Hindlimb muscle (tissue), 1 donor: ENCODE measurements at regions not wholly inside any gene's neighbourhood (a gene's known extent, or its start where the extent isn't known, plus 50 kb on each side); places are given as distances from the start of the nearest gene placed in this dataset.

ENCODE experiments used
- DNase-seq: peaks from one replicate; pipeline ENCODE4 v3.0.0-alpha.2; 2013

GRCh38 chr7:98463837-98464557, 63.1 kb upstream of the BAIAP2L1 start:
- no peak for DNase-seq

DNA sequence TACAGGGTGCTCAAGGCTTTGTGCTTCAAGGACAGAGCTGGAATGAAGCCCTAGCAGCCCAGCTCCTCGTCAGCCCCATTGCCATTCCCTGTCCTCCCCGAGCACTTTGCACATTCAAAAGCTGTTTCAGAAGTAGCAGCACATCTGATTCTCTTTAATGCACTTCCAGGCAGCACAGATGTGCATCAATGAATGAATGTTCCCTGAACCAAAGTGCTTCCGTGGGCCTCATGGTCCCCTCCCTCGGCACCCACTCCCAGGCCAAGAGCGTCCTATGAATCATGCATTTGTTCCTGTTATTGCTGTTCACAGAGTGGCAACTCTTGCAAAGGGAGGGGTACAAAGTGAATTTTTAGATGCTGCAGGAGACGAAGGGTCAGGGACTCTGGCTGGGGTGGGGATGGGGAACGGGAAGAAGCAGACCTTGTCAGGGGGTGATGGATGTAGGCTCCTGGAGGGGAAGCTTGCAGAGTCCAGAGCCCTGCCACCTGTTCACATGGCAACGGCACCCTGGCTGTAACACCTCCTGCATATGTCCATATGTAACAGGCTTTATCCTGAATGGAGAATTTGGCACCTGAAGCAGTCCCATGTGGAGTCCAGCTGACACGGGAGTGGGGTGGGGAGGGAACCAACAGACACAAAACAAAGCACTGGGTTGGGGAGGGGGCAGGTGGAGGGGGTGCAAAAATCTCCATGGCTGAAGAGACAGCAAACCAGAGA, 62.2 kb upstream of the BAIAP2L1 start:
- DNase-seq: no peak

- no peak for DNase-seq
Measured at GRCh38 chr7:98460902-98461301, 60.0 kb upstream of the BAIAP2L1 start.

- no peak for DNase-seq
Measured at GRCh38 chr7:98459529-98459928, 58.6 kb upstream of the BAIAP2L1 start.

DNA sequence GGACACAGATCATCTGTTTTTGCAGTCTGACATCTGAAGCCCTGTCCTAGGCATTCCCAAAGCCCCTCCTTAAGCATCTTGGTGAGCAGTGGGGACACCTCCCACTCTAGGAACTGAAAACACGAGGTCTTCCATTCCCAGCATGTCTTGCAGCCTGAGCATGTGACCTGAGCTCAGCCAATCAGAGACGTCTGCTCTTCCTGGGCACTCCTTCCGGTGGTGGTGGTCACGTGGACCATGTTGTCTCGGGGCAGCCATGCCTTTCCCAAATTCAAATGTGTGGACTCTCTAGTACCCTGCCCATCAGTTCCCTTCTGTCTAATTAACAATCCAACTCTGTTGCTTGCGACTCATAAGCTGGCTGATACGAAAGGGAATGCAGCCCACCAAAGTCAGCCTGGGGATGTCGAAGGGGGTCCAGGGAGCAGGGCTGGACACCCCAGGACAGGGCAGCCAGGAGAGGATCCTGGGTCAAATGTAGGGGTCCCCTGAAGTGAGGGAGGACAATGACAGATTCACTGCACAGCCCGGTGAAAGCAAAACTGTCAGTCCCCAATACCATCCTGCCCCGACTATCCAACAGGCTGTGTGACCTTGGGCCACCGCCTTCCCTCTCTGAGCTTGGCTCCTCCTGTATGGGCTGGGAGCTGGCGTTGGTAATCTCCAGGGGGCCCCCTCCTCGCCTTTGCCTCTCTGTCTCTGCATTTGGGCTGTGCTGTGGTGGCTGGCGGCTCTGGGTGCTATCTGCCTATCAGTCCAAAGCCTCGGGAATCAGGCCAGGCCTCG, 57.4 kb upstream of the BAIAP2L1 start:
- DNase-seq: no peak

- DNase-seq: peak; percentile 19
Measured at GRCh38 chr7:98456866-98457265, 56.0 kb upstream of the BAIAP2L1 start.

GRCh38 chr7:98452791-98453190, 51.9 kb upstream of the BAIAP2L1 start:
- no peak for DNase-seq
